Left cardiac atrium (tissue), 4 donors: ENCODE measurements at regions not wholly inside any gene's neighbourhood (a gene's known extent, or its start where the extent isn't known, plus 50 kb on each side); places are given as distances from the start of the nearest gene placed in this dataset.
A peak's percentile ranks its signal among the peaks of the same experiment; 100 is the strongest.
"Not testable (repeated sequence)": the region's sequence is repeated elsewhere in the genome, so short reads cannot be mapped to it uniquely, and the experiment has no call there.

Source experiments
- ATAC-seq, 2 donors: fragments of 200-7000 bp; cut with Tn5 transposase; one replicate each; pipeline ENCODE4 v1.9.1; 2020; ENCODE audit warnings: mild to moderate bottlenecking in 2 of 2, moderate library complexity in 2 of 2
- DNase-seq: peaks from one replicate; pipeline ENCODE4 v3.0.0-alpha.2; 2020
- intact Hi-C, 2 donors: fragments of 100-400 bp; cut with DNase I; formaldehyde crosslinking; loops; one replicate each; pipeline versions ENCODE4 v1.14.1 to v1.15.1; 2022 to 2023
- donor health status: DM: no; HTN: yes; CAD: no.
- donor health status: DM: no; HTN: yes; CAD: no; lungs with severe emphysema.
- donor health status: DM: yes; HTN: yes; CAD: no.
- donor health status: Dilated cardiomyopathy.

- ATAC-seq (no peak), DNase-seq (no peak)
- intact Hi-C loops: no loop called here
These were observed 56.3 kb upstream of the NCKAP5 start for GRCh38 chr2:133624551-133624950.

- intact Hi-C loops: no loop called here
- DNase-seq (no peak), ATAC-seq (no peak)
These were observed 59.5 kb upstream of the NCKAP5 start for GRCh38 chr2:133627741-133628140.

- no peak for DNase-seq
- intact Hi-C loops: no loop called here
- ATAC-seq: peak in 1 of 2 donors; percentile 23
These were observed 65.0 kb upstream of the NCKAP5 start for GRCh38 chr2:133633309-133633708.

- ATAC-seq: peak; percentile 77 to 98
- intact Hi-C loops: no loop called here
- no peak for DNase-seq
These were observed 65.7 kb upstream of the NCKAP5 start for GRCh38 chr2:133633881-133634409.

DNA sequence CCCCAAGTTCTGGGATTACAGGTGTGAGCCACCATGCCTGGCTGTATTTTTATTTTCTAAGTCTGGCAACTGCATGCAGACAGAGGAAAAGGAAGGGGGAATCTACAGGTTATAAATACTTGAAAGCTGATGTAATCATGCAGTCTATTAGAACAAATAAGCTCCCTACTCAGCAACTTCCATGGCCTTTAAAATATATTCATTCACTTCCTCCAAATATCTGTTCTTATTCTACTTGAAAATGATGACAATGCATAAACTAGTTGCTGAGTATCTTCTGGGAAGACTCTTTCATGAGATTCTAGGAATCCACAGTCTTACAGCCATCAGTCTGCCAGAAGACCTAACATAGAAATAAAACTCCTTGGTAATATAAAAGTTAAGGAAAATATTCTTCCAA is 66.9 kb upstream of the NCKAP5 start:
- DNase-seq (no peak), ATAC-seq (no peak)
- intact Hi-C loops: no loop called here

DNA sequence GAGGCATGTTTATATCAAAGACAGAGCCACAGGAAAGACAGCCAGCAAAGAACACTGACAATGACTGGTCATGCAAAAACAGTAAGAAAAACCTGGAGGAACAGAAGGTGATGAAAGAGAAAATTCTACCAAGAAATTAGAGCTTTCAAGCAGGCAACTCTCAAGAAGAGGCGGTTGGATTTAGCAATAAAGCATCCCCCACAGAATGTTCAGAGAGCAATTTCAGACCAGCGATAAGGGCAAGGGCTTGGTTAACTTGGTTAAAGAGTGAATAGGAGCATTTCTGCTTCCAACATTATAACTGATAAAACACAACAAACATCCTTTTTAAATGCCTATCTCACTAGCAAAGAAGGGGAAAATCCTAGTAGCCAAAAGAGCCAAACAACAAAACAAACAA is 68.0 kb upstream of the NCKAP5 start:
- no peak for DNase-seq
- intact Hi-C loops: no loop called here
- peak in 1 of 2 donors; percentile 52 for ATAC-seq

GRCh38 chr2:133640103-133640502 is 71.8 kb upstream of the NCKAP5 start:
- ATAC-seq: no peak
- DNase-seq: no peak
- intact Hi-C loops: no loop called here

DNA sequence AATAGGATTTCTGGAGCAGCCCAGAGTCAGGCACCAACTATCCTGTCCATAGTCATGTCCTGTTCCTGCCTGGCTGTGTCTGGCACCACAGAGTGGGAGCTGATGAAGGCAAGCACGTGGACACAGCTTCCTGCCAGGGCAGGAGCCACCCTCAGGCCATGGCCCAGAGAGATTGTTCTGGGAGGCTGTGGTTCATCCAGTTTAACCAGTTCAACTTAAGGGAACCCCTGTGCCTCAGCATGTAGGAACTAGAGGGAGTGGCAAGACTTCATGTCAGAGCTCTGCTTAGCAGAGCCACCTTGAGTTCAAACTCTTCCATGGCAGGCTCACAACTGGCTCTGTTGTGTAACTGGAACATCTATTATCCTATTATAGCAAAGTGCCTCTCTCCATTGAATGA is 73.2 kb upstream of the NCKAP5 start:
- intact Hi-C loops: no loop called here
- ATAC-seq (peak; percentile 19 to 63), DNase-seq (peak; percentile 20)

- intact Hi-C loops: no loop called here
- no peak for ATAC-seq
These were observed 73.9 kb upstream of the NCKAP5 start for GRCh38 chr2:133641942-133642725.

GRCh38 chr2:133642791-133643191 is 74.5 kb upstream of the NCKAP5 start:
- ATAC-seq: no peak
- intact Hi-C loops: no loop called here

More at GRCh38 chr2:133641942-133642725, 73.9 kb upstream of the NCKAP5 start:
- no peak for DNase-seq

GRCh38 chr2:133643863-133644262 is 75.6 kb upstream of the NCKAP5 start:
- DNase-seq: no peak

More at GRCh38 chr2:133642791-133643191, 74.5 kb upstream of the NCKAP5 start:
- no peak for DNase-seq

DNA sequence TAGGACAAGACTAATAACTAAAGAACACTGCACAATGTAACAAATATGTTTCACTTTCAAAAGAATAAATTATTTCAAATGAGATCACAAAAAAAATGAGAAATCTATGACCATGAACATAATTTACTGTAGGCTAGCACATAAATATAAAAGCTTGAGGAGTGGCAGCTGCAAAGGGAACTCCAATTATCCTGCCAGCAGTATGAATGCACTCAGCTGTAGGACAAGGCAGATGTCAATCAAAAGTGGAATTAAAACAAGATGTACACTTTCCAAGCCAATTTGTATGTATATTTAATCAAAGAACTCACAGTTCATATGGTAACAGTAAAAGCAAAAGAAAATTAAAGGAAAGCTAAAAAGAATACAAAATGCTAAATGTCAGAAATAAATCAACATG is 76.6 kb upstream of the NCKAP5 start:
- DNase-seq (no peak), ATAC-seq (no peak)
- intact Hi-C loops: no loop called here

More at GRCh38 chr2:133643863-133644262, 75.6 kb upstream of the NCKAP5 start:
- intact Hi-C loops: no loop called here
- no peak for ATAC-seq

- DNase-seq, intact Hi-C loops, ATAC-seq: not testable (repeated sequence)
These were observed 79.1 kb upstream of the NCKAP5 start for GRCh38 chr2:133647386-133647785.

DNA sequence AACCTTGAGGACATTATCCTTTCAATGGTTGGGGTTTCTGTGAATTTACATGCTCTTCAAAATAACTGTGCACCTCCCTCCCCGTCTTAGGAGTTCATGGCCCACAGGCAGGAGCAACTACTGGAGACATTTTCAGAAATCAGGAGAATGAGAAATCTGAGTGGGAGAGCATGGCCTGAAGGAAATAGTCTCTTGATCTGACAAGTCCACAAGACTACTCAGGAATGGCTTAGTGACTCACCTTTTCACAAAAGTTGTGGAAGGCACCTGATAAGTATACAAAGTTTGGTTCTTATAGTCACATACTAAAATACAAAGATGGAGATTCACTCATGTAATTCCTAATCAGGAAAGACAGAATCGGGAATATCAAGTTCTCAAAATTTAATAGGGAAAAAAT is 83.6 kb upstream of the NCKAP5 start:
- intact Hi-C loops: no loop called here
- no peak for DNase-seq
- ATAC-seq: no peak

GRCh38 chr2:133652398-133652797 is 84.1 kb upstream of the NCKAP5 start:
- intact Hi-C loops: no loop called here
- ATAC-seq: peak; percentile 55 to 75
- no peak for DNase-seq

- no peak for ATAC-seq
These were observed 84.8 kb upstream of the NCKAP5 start for GRCh38 chr2:133653056-133653455.

GRCh38 chr2:133654949-133655348 is 86.7 kb upstream of the NCKAP5 start:
- no peak for DNase-seq
- no peak for ATAC-seq
- intact Hi-C loops: no loop called here

More at GRCh38 chr2:133653056-133653455, 84.8 kb upstream of the NCKAP5 start:
- DNase-seq: no peak
- intact Hi-C loops: no loop called here

- intact Hi-C loops: no loop called here
- ATAC-seq (no peak), DNase-seq (no peak)
These were observed 87.3 kb upstream of the NCKAP5 start for GRCh38 chr2:133655610-133656009.

- DNase-seq: no peak
- no peak for ATAC-seq
- intact Hi-C loops: no loop called here
These were observed 89.3 kb upstream of the NCKAP5 start for GRCh38 chr2:133657591-133657990.

- DNase-seq (no peak), ATAC-seq (peak in 1 of 2 donors; percentile 39)
- intact Hi-C loops: no loop called here
These were observed 90.0 kb upstream of the NCKAP5 start for GRCh38 chr2:133658020-133658903.
